Osteoblast (primary cell): ENCODE measurements at regions not wholly inside any gene's neighbourhood (a gene's known extent, or its start where the extent isn't known, plus 50 kb on each side); places are given as distances from the start of the nearest gene placed in this dataset.

Experiments
- DNase-seq: peaks from one replicate; pipeline ENCODE4 v3.0.0; 2011; ENCODE audit warnings: low spot score, mixed read lengths; ENCODE audit not compliant: insufficient read length; ENCODE audit errors: missing footprints
- H2AFZ ChIP-seq: 2 replicates; pipeline ENCODE4 v1.6.0; 2011; ENCODE audit warnings: mild to moderate bottlenecking, low read length
- H3K27ac ChIP-seq: 2 replicates; pipeline ENCODE4 v1.5.1; 2011; ENCODE audit warnings: mild to moderate bottlenecking, low read depth, low read length, moderate library complexity
- H3K27me3 ChIP-seq: 2 replicates; pipeline ENCODE4 v1.6.0; 2012; ENCODE audit warnings: mild to moderate bottlenecking, control low read depth, inconsistent platforms, low read length, moderate library complexity; ENCODE audit not compliant: insufficient read depth
- H3K36me3 ChIP-seq: 2 replicates; pipeline ENCODE4 v1.5.1; 2011; ENCODE audit warnings: mild to moderate bottlenecking, low read length, control low read depth, moderate library complexity; ENCODE audit not compliant: insufficient read depth
- H3K4me1 ChIP-seq: 2 replicates; pipeline ENCODE4 v1.5.1; 2011; ENCODE audit warnings: mild to moderate bottlenecking, low read length, control low read depth, moderate library complexity; ENCODE audit not compliant: insufficient read depth
- H3K4me2 ChIP-seq: 2 replicates; pipeline ENCODE4 v1.6.0; 2011; ENCODE audit warnings: mild to moderate bottlenecking, low read length; ENCODE audit not compliant: insufficient read depth
- H3K4me3 ChIP-seq: fragments of 200-600 bp; sonication (generic); 3 replicates; pipeline ENCODE4 v1.5.1; 2012; ENCODE audit warnings: mild to moderate bottlenecking, low read length, inconsistent platforms; ENCODE audit not compliant: insufficient read depth
- H3K79me2 ChIP-seq: 2 replicates; pipeline ENCODE4 v1.6.0; 2012; ENCODE audit warnings: mild to moderate bottlenecking, low read length, control low read depth, inconsistent platforms; ENCODE audit not compliant: insufficient read depth
- H3K9me3 ChIP-seq: 2 replicates; pipeline ENCODE4 v1.5.1; 2011; ENCODE audit warnings: low read depth, low read length, control low read depth
- H4K20me1 ChIP-seq: 2 replicates; pipeline ENCODE4 v1.6.0; 2012; ENCODE audit warnings: mild to moderate bottlenecking, low read length, control low read depth; ENCODE audit not compliant: insufficient read depth
- TF ChIP-seq, protein P1 (sequence below): IDR thresholded peaks from 2 replicates; pipeline ENCODE4 v1.5.1; 2011; ENCODE audit warnings: mild to moderate bottlenecking, low read depth, low read length, moderate library complexity; ENCODE audit errors: extremely low read depth

DNA sequence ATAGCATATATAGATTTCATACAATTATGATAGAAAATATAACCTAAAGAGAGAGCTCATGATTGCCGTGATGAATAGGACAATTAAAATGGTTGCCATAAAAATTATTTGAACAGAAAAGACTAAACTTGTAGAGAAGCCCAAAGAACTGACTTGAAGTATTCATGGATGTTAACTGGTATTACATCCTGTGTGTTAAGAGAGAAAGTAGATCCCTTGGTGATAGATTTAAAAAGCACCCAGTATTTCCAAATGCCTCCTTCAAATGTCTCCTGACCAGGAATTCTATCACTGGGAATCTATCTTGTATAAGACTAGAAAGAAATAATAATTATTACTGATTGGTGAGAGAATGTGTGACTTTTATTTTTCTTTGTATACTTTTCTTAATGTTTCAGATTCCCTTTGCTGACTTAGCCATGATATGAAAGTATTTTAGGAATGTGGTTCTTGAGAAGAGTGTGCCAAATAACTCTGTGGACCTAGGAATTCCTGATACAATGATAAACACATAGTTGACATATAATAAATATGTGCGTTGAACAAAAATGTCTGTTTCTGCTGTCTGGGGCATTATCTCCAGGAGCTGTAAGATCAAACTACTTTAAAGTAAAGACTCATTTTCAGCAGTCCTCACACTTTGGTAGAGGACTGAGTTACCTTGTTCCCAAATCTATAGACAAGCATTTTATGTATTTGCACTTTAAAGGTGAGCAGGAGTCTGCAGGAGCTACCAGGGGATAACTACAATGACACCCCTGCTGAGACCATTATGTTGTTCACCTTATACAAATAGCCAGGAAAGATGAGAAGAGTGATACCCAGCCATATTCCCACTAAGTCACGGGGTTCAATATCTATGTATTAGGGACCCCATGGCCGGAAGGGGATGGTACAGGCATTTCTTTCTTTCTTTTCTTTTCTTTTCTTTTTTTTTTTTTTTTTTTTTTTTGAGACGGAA is 211.1 kb upstream of the TLE4 start:
- TF ChIP-seq, protein P1, sequence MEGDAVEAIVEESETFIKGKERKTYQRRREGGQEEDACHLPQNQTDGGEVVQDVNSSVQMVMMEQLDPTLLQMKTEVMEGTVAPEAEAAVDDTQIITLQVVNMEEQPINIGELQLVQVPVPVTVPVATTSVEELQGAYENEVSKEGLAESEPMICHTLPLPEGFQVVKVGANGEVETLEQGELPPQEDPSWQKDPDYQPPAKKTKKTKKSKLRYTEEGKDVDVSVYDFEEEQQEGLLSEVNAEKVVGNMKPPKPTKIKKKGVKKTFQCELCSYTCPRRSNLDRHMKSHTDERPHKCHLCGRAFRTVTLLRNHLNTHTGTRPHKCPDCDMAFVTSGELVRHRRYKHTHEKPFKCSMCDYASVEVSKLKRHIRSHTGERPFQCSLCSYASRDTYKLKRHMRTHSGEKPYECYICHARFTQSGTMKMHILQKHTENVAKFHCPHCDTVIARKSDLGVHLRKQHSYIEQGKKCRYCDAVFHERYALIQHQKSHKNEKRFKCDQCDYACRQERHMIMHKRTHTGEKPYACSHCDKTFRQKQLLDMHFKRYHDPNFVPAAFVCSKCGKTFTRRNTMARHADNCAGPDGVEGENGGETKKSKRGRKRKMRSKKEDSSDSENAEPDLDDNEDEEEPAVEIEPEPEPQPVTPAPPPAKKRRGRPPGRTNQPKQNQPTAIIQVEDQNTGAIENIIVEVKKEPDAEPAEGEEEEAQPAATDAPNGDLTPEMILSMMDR, result no peak
- Histone ChIP-seq H3K4me2 (no peak overlapping the region), H3K27ac (no peak overlapping the region), H3K79me2 (no peaks in the 10 kb centered on the region), H3K9me3 (no peaks in the 10 kb centered on the region), H3K36me3 (no peaks in the 10 kb centered on the region), H3K27me3 (no peaks in the 10 kb centered on the region), H3K4me1 (peaks cover 3% of the 10 kb centered on the region), H4K20me1 (no peaks in the 10 kb centered on the region), H3K4me3 (no peak overlapping the region), H2AFZ (no peak overlapping the region)
- no peak for DNase-seq

DNA sequence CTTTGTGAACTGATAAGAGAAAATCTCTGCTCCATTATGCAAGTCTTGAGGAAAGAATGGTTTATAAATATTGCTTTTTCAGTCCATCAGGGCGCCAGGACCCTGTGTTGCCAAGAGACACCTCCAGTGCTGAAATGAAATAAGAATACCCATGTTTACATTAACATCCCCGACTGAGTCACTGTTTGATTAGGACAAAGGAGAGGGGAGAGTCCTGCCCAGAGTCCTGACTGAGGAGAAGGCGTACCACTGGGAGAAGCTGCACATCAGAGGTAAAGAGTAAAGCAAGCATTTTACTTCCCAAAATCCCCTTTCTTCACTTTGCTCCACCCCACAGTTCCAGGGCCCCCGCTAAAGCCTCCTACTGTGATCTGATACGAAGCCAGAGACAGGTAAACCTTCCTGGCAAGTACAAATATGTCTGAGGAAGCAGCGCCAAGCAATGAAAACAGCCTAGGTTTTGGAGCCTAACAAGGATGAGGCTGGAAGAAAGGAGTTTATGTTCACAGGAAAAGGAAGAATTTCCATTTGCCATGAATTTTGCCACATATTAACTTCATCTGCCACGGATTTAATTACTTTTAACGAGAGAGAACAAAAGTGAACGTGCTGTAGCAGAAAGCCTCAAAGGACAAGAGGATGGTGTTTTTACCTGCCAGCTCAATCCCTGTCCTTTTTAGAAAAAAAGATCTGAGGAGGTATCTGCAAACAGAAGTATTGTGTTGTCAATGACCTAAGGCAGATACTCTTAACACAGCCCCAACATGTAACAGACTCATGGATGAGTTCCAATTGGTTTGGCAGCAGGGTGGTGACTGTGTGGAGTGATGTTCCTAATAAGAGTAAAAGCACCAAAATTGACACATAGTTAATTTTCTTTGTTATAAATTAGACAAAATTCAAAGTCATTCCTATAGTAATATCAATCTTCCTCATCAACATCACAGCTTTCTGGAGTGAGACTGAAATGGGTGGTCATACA is 209.4 kb upstream of the TLE4 start:
- Histone ChIP-seq H3K36me3 (no peaks in the 10 kb centered on the region), H3K79me2 (no peaks in the 10 kb centered on the region), H3K4me3 (no peak overlapping the region), H3K4me1 (peaks cover 3% of the 10 kb centered on the region), H2AFZ (no peak overlapping the region), H3K27ac (no peak overlapping the region), H3K27me3 (no peaks in the 10 kb centered on the region), H3K9me3 (no peaks in the 10 kb centered on the region), H4K20me1 (no peaks in the 10 kb centered on the region), H3K4me2 (no peak overlapping the region)
- TF ChIP-seq, protein P1, result no peak
- DNase-seq, result no peak

DNA sequence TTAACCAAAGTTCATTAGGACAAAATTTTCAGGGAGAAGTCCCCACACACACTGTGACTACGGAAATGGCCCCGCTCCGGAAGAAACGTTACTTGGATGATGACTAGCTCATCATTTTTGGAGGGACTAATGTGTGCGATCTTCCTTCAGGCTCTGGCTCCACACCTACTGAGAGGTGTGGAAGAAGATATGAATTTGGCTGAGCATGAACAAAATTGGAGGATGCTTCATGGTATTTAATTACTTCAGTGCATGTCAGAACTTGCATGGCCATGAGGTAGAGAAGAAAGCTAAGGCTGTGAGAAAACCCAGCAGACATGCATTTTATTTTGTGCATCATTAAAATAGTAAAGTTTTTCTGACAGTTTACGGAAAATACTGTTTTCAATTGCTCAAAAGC is 202.1 kb upstream of the TLE4 start:
- Histone ChIP-seq H3K4me3 (no peak overlapping the region), H3K4me2 (no peak overlapping the region)
- TF ChIP-seq, protein P1, result no peak

More for the DNA sequence above, 202.1 kb upstream of the TLE4 start:
- Histone ChIP-seq H3K79me2 (no peaks in the 10 kb centered on the region), H3K4me1 (no peaks in the 10 kb centered on the region), H3K27ac (no peak overlapping the region), H3K9me3 (no peaks in the 10 kb centered on the region), H4K20me1 (no peaks in the 10 kb centered on the region), H3K27me3 (no peaks in the 10 kb centered on the region), H2AFZ (no peak overlapping the region), H3K36me3 (no peaks in the 10 kb centered on the region)
- DNase-seq, result no peak
